ENCODE measurements at regions not wholly inside any gene's neighbourhood (a gene's known extent, or its start where the extent isn't known, plus 50 kb on each side); places are given as distances from the start of the nearest gene placed in this dataset.

- Mint-ChIP-seq H3K4me3 (no peak overlapping the region), H3K36me3 (ENCODE audit: low read depth) (no peaks in the 10 kb centered on the region), H3K9me3 (no peaks in the 10 kb centered on the region), H3K4me1 (ENCODE audit: low read depth) (no peaks in the 10 kb centered on the region), H3K27me3 (no peaks in the 10 kb centered on the region), H3K27ac (no peak overlapping the region)
- intact Hi-C loops (cut with micrococcal nuclease) = no loop called here
These were observed 74.0 kb upstream of the INTU start for GRCh38 chr4:127558489-127559407.

GRCh38 chr4:127559981-127560380, 72.8 kb upstream of the INTU start:
- intact Hi-C loops (cut with micrococcal nuclease) = no loop called here
- Mint-ChIP-seq H3K27me3 (no peaks in the 10 kb centered on the region), H3K4me1 (ENCODE audit: low read depth) (no peaks in the 10 kb centered on the region), H3K4me3 (no peak overlapping the region), H3K36me3 (ENCODE audit: low read depth) (no peaks in the 10 kb centered on the region), H3K9me3 (no peaks in the 10 kb centered on the region), H3K27ac (no peak overlapping the region)

- no peak overlapping the region for H3K27ac Mint-ChIP-seq
- no peaks in the 10 kb centered on the region for H3K9me3 Mint-ChIP-seq
- no peaks in the 10 kb centered on the region for H3K4me1 Mint-ChIP-seq (ENCODE audit: low read depth)
- intact Hi-C loops (cut with micrococcal nuclease) = no loop called here
- H3K4me3 Mint-ChIP-seq = no peak overlapping the region
- H3K36me3 Mint-ChIP-seq (ENCODE audit: low read depth) = no peaks in the 10 kb centered on the region
- H3K27me3 Mint-ChIP-seq = no peaks in the 10 kb centered on the region
These were observed 72.0 kb upstream of the INTU start for GRCh38 chr4:127560755-127561154.

- Mint-ChIP-seq H3K27me3 (peaks cover 4% of the 10 kb centered on the region), H3K4me1 (ENCODE audit: low read depth) (no peaks in the 10 kb centered on the region), H3K4me3 (no peak overlapping the region), H3K9me3 (no peaks in the 10 kb centered on the region), H3K36me3 (ENCODE audit: low read depth) (no peaks in the 10 kb centered on the region), H3K27ac (no peak overlapping the region)
- intact Hi-C loops (cut with micrococcal nuclease) = no loop called here
These were observed 58.1 kb upstream of the INTU start for GRCh38 chr4:127574643-127575042.

- H3K36me3 Mint-ChIP-seq (ENCODE audit: low read depth) = no peaks in the 10 kb centered on the region
- peaks cover 8% of the 10 kb centered on the region for H3K4me1 Mint-ChIP-seq (ENCODE audit: low read depth)
- H3K9me3 Mint-ChIP-seq = peaks cover 5% of the 10 kb centered on the region
- H3K4me3 Mint-ChIP-seq = no peak overlapping the region
- peaks cover 4% of the 10 kb centered on the region for H3K27me3 Mint-ChIP-seq
- intact Hi-C loops (cut with micrococcal nuclease) = no loop called here
- H3K27ac Mint-ChIP-seq = no peak overlapping the region
These were observed 56.9 kb upstream of the INTU start for GRCh38 chr4:127575888-127576287.

GRCh38 chr4:127578491-127578890, 54.3 kb upstream of the INTU start:
- Mint-ChIP-seq H3K36me3 (ENCODE audit: low read depth) (no peaks in the 10 kb centered on the region), H3K4me1 (ENCODE audit: low read depth) (peaks cover 8% of the 10 kb centered on the region), H3K4me3 (no peak overlapping the region), H3K27ac (no peak overlapping the region), H3K9me3 (peaks cover 5% of the 10 kb centered on the region), H3K27me3 (peaks cover 4% of the 10 kb centered on the region)
- intact Hi-C loops (cut with micrococcal nuclease) = no loop called here

- peaks cover 5% of the 10 kb centered on the region for H3K9me3 Mint-ChIP-seq
- no peaks in the 10 kb centered on the region for H3K36me3 Mint-ChIP-seq (ENCODE audit: low read depth)
- peaks cover 8% of the 10 kb centered on the region for H3K4me1 Mint-ChIP-seq (ENCODE audit: low read depth)
- no peak overlapping the region for H3K27ac Mint-ChIP-seq
- intact Hi-C loops (cut with micrococcal nuclease) = no loop called here
- peaks cover 4% of the 10 kb centered on the region for H3K27me3 Mint-ChIP-seq
- H3K4me3 Mint-ChIP-seq = no peak overlapping the region
These were observed 53.8 kb upstream of the INTU start for GRCh38 chr4:127578967-127579366.

GRCh38 chr4:127579821-127580220, 52.9 kb upstream of the INTU start:
- peaks cover 5% of the 10 kb centered on the region for H3K9me3 Mint-ChIP-seq
- H3K27me3 Mint-ChIP-seq = peaks cover 3% of the 10 kb centered on the region
- H3K27ac Mint-ChIP-seq = no peak overlapping the region
- H3K4me1 Mint-ChIP-seq (ENCODE audit: low read depth) = peaks cover 8% of the 10 kb centered on the region
- intact Hi-C loops (cut with micrococcal nuclease) = no loop called here
- H3K4me3 Mint-ChIP-seq = no peak overlapping the region
- H3K36me3 Mint-ChIP-seq (ENCODE audit: low read depth) = no peaks in the 10 kb centered on the region

- no peak overlapping the region for H3K4me3 Mint-ChIP-seq
- peaks cover 3% of the 10 kb centered on the region for H3K27me3 Mint-ChIP-seq
- H3K4me1 Mint-ChIP-seq (ENCODE audit: low read depth) = peaks cover 8% of the 10 kb centered on the region
- H3K27ac Mint-ChIP-seq = no peak overlapping the region
- peaks cover 5% of the 10 kb centered on the region for H3K9me3 Mint-ChIP-seq
- H3K36me3 Mint-ChIP-seq (ENCODE audit: low read depth) = no peaks in the 10 kb centered on the region
- intact Hi-C loops (cut with micrococcal nuclease) = no loop called here
These were observed 52.5 kb upstream of the INTU start for GRCh38 chr4:127580300-127580699.

- Mint-ChIP-seq H3K9me3 (peaks cover 5% of the 10 kb centered on the region), H3K4me3 (no peak overlapping the region), H3K27ac (no peak overlapping the region), H3K27me3 (peaks cover 3% of the 10 kb centered on the region), H3K36me3 (ENCODE audit: low read depth) (no peaks in the 10 kb centered on the region), H3K4me1 (ENCODE audit: low read depth) (peaks cover 8% of the 10 kb centered on the region)
- intact Hi-C loops (cut with micrococcal nuclease) = no loop called here
These were observed 51.9 kb upstream of the INTU start for GRCh38 chr4:127580891-127581290.

Measured in dendritic cell treated with granulocyte-macrophage colony-stimulating factor and Interleukin-4, amounts not matched to agents 40 ng/mL and 50 ng/mL, for 4 days (primary cell).